RWPE1 (cell line): ENCODE measurements at regions not wholly inside any gene's neighbourhood (a gene's known extent, or its start where the extent isn't known, plus 50 kb on each side); places are given as distances from the start of the nearest gene placed in this dataset.

Experiments
- CTCF ChIA-PET: fragments of 350-600 bp; sonication (Branson Sonifier 250); formaldehyde crosslinking; extraction: SDS; loops from one replicate; lab custom pipeline; 2021; lab: Yijun Ruan, JAX
- POLR2A ChIA-PET: fragments of 400-600 bp; formaldehyde crosslinking; extraction: SDS; loops from one replicate; lab custom pipeline; 2020; ENCODE audit warnings: antibody characterized with exemption; ENCODE audit not compliant: low non-redundant PET; lab: Yijun Ruan, JAX
- DNase-seq: peaks from one replicate; pipeline ENCODE4 v3.0.0; 2012; ENCODE audit warnings: low spot score
- H3K27ac ChIP-seq: fragments of 450-650 bp; 2 replicates; pipeline ENCODE4 v1.5.1; 2017
- CTCF ChIP-seq: fragments of 450-650 bp; conservative IDR thresholded peaks from 2 replicates; pipeline ENCODE4 v1.5.1; 2017; ENCODE audit warnings: low read depth, mild to moderate bottlenecking

GRCh38 chr1:164265232-164265631 lies 293.8 kb upstream of the PBX1 start:
- H3K27ac ChIP-seq: no peak overlapping the region
- ChIA-PET CTCF (interaction anchor here (0.5 kb wide), 1 partner anchor 523 kb away, joined by 3 read pairs; no protein-coding TSS in a partner anchor), POLR2A (no interaction called here)
- no peak for DNase-seq
- no peak for TF ChIP-seq CTCF

GRCh38 chr1:164272156-164272555 lies 286.8 kb upstream of the PBX1 start:
- ChIA-PET POLR2A (no interaction called here), CTCF (no interaction called here)
- H3K27ac ChIP-seq: no peak overlapping the region
- TF ChIP-seq CTCF: no peak
- no peak for DNase-seq

- no peak for DNase-seq
- POLR2A ChIA-PET: no interaction called here
- H3K27ac ChIP-seq: no peak overlapping the region
- CTCF ChIA-PET: interaction anchor here (1.1 kb wide), 1 partner anchor 515 kb away, joined by 4 read pairs; no protein-coding TSS in a partner anchor
- no peak for TF ChIP-seq CTCF
These were observed 262.8 kb upstream of the PBX1 start for GRCh38 chr1:164296172-164296571.

GRCh38 chr1:164308101-164308500 lies 250.9 kb upstream of the PBX1 start:
- no peak for TF ChIP-seq CTCF
- ChIA-PET CTCF (no interaction called here), POLR2A (no interaction called here)
- no peak for DNase-seq
- no peak overlapping the region for H3K27ac ChIP-seq

GRCh38 chr1:164310166-164310565 lies 248.8 kb upstream of the PBX1 start:
- H3K27ac ChIP-seq: no peak overlapping the region
- ChIA-PET CTCF (no interaction called here), POLR2A (no interaction called here)
- no peak for TF ChIP-seq CTCF
- no peak for DNase-seq

- ChIA-PET CTCF (no interaction called here), POLR2A (no interaction called here)
- H3K27ac ChIP-seq: no peak overlapping the region
- no peak for TF ChIP-seq CTCF
- no peak for DNase-seq
These were observed 247.6 kb upstream of the PBX1 start for GRCh38 chr1:164311377-164311776.
